Endothelial cell of umbilical vein (primary cell): ENCODE measurements at regions not wholly inside any gene's neighbourhood (a gene's known extent, or its start where the extent isn't known, plus 50 kb on each side); places are given as distances from the start of the nearest gene placed in this dataset.

ENCODE experiments used
- BruUV-seq: library from RNA; stranded (reverse); fragments of 400-500 nt; replicated peaks from 2 replicates; lab custom pipeline; 2021; lab: Mats Ljungman, UMichigan
- CTCF ChIA-PET: fragments of 300-600, 350-600 bp; sonication (Branson Sonifier 250); formaldehyde crosslinking; loops from one replicate; lab custom pipeline; 2021; ENCODE audit warnings: antibody characterized with exemption, inconsistent platforms; lab: Charles Lee
- POLR2A ChIA-PET: fragments of 300-600, 350-600 bp; sonication (Branson Sonifier 250); formaldehyde crosslinking; loops from one replicate; lab custom pipeline; 2021; ENCODE audit warnings: antibody characterized with exemption, inconsistent platforms; lab: Charles Lee
- DNase-seq: peaks from one replicate; pipeline ENCODE4 v3.0.0-alpha.2; 2011; ENCODE audit warnings: low read depth, low spot score
- FAIRE-seq: peaks from 2 replicates; lab custom pipeline; 2011; peaks lifted over from hg19 to GRCh38; lab: Jason Lieb, UNC
- H2AFZ ChIP-seq: 2 replicates; pipeline ENCODE4 v1.6.0; 2012; ENCODE audit warnings: low read depth, low read length, control low read depth, inconsistent platforms
- H3K27ac ChIP-seq: 2 replicates; pipeline ENCODE4 v1.5.1; 2011; ENCODE audit warnings: low read depth, mild to moderate bottlenecking, control low read depth, low read length, moderate library complexity; ENCODE audit not compliant: insufficient read depth
- H3K27me3 ChIP-seq, 2 experiments: 2 replicates each; pipeline versions ENCODE4 v1.6.0 to v1.6.1; 2011; ENCODE audit warnings: low read length in 2 of 2, mixed read lengths in 1 of 2; ENCODE audit not compliant: control insufficient read depth in 2 of 2, insufficient read depth in 2 of 2
- H3K36me3 ChIP-seq, 2 experiments: 2 replicates in 1 of 2; 3 replicates in 1 of 2; pipeline ENCODE4 v1.5.1; 2011; ENCODE audit warnings: low read length in 2 of 2, mild to moderate bottlenecking in 1 of 2, moderate library complexity in 1 of 2; ENCODE audit not compliant: control insufficient read depth in 2 of 2, insufficient read depth in 2 of 2; ENCODE audit errors: extremely low read depth in 1 of 2
- H3K4me1 ChIP-seq: 3 replicates; pipeline ENCODE4 v1.5.1; 2011; ENCODE audit warnings: mild to moderate bottlenecking, low read length; ENCODE audit not compliant: control insufficient read depth, insufficient read depth; ENCODE audit errors: extremely low read depth
- H3K4me2 ChIP-seq: 2 replicates; pipeline ENCODE4 v1.6.1; 2011; ENCODE audit warnings: low read length, control low read depth, mixed read lengths; ENCODE audit not compliant: insufficient read depth
- H3K4me3 ChIP-seq, 3 experiments: fragments of 200-600 bp in 1 of 3; sonication (generic), shearing (Covaris generic) in 1 of 3; replicated peaks in 1 of 3; 2 replicates each; pipeline ENCODE4 v1.5.1; 2011 to 2016; ENCODE audit warnings: control low read depth in 3 of 3, low read length in 3 of 3, mild to moderate bottlenecking in 2 of 3, inconsistent platforms in 1 of 3, low read depth in 1 of 3, moderate library complexity in 1 of 3; ENCODE audit not compliant: insufficient read depth in 1 of 3
- H3K79me2 ChIP-seq: 2 replicates; pipeline ENCODE4 v1.6.0; 2012; ENCODE audit warnings: low read length, inconsistent platforms; ENCODE audit not compliant: control insufficient read depth, insufficient read depth
- H3K9ac ChIP-seq: replicated peaks from 2 replicates; pipeline ENCODE3; 2011; ENCODE audit warnings: low read length, control low read depth; ENCODE audit not compliant: insufficient read depth; ENCODE audit errors: extremely low read depth
- H3K9me1 ChIP-seq: replicated peaks from 3 replicates; pipeline ENCODE4 v1.6.0; 2011; ENCODE audit warnings: mild to moderate bottlenecking, low read length; ENCODE audit not compliant: control insufficient read depth, insufficient read depth; ENCODE audit errors: extremely low read depth
- H3K9me3 ChIP-seq: replicated peaks from 2 replicates; pipeline ENCODE4 v1.5.1; 2012; ENCODE audit warnings: low read length, inconsistent platforms; ENCODE audit not compliant: control insufficient read depth, insufficient read depth
- H4K20me1 ChIP-seq: replicated peaks from 2 replicates; pipeline ENCODE3; 2011; ENCODE audit warnings: mild to moderate bottlenecking, low read length; ENCODE audit not compliant: control insufficient read depth, insufficient read depth; ENCODE audit errors: extremely low read depth
- CTCF ChIP-seq, 2 donors: IDR thresholded peaks; 1 replicate in 1 of 2; 2 replicates in 1 of 2; pipeline ENCODE4 v1.5.1; 2011; ENCODE audit warnings: low read length in 2 of 2, mild to moderate bottlenecking in 2 of 2, moderate library complexity in 2 of 2, control low read depth in 1 of 2, inconsistent platforms in 1 of 2, low read depth in 1 of 2; ENCODE audit not compliant: insufficient read depth in 1 of 2; ENCODE audit errors: extremely low read depth in 1 of 2
- EZH2 ChIP-seq: IDR thresholded peaks from 2 replicates; pipeline ENCODE4 v1.6.1; 2012; ENCODE audit warnings: borderline replicate concordance, low read depth, mild to moderate bottlenecking, moderate library complexity, low read length, inconsistent platforms; ENCODE audit not compliant: severe bottlenecking
- FOS ChIP-seq: IDR thresholded peaks from 2 replicates; pipeline ENCODE4 v1.6.1; 2011; ENCODE audit warnings: mild to moderate bottlenecking, low read length, moderate library complexity, borderline replicate concordance; ENCODE audit not compliant: insufficient read depth
- GATA2 ChIP-seq: IDR thresholded peaks from 2 replicates; pipeline ENCODE4 v1.7.0; 2011; ENCODE audit warnings: low read depth, mild to moderate bottlenecking, moderate library complexity, mixed read lengths, low read length; ENCODE audit not compliant: insufficient read length, insufficient read depth
- JUN ChIP-seq: IDR thresholded peaks from 2 replicates; pipeline ENCODE4 v1.6.1; 2011; ENCODE audit warnings: borderline replicate concordance, low read depth; ENCODE audit not compliant: insufficient read length, insufficient read depth
- MAX ChIP-seq: IDR thresholded peaks from 2 replicates; pipeline ENCODE4 v1.6.1; 2011; ENCODE audit not compliant: insufficient read depth, insufficient read length
- MYC ChIP-seq: IDR thresholded peaks from one replicate; pipeline ENCODE4 v1.6.1; 2011; ENCODE audit warnings: mild to moderate bottlenecking, low read depth, low read length
- POLR2A ChIP-seq: IDR thresholded peaks from 2 replicates; pipeline ENCODE4 v1.6.1; 2012; ENCODE audit warnings: low read depth, mild to moderate bottlenecking, control low read depth, low read length
- POLR2AphosphoS5 ChIP-seq: IDR thresholded peaks from 2 replicates; pipeline ENCODE4 v1.6.1; 2012; ENCODE audit warnings: low read depth, mild to moderate bottlenecking, control low read depth, low read length, moderate library complexity; ENCODE audit not compliant: insufficient read depth
- dilution Hi-C: fragments of 300-500 bp; cut with MboI; formaldehyde crosslinking; loops from one replicate; pipeline ENCODE4 v1.15.0; 2019; ENCODE audit warnings: low sequenced_read_pairs; ENCODE audit not compliant: extremely low pct_ligation_motif_present
- intact Hi-C: fragments of 100-400 bp; cut with micrococcal nuclease; formaldehyde crosslinking; loops from one replicate; pipeline ENCODE4 v1.10.0; 2022

GRCh38 chr15:62534996-62535395 is 369.9 kb upstream of the C2CD4B start:
- ChIA-PET CTCF (no interaction called here), POLR2A (no interaction called here)
- TF ChIP-seq MYC = no peak
- TF ChIP-seq FOS = no peak
- no peak for TF ChIP-seq GATA2
- no peak for TF ChIP-seq CTCF (IDR thresholded peaks at IDR 0.05; ENCODE audit: extremely low read depth in 1 of 2, insufficient read depth in 1 of 2, low read depth in 1 of 2, low read length in 2 of 2)
- TF ChIP-seq MAX = no peak
- TF ChIP-seq POLR2AphosphoS5 = no peak
- TF ChIP-seq EZH2 = no peak
- no peak for TF ChIP-seq POLR2A
- TF ChIP-seq JUN = no peak
- Histone ChIP-seq H3K4me3 (no peak overlapping the region), H3K4me1 (no peaks in the 10 kb centered on the region), H3K27me3 (no peaks in the 10 kb centered on the region), H3K36me3 (no peaks in the 10 kb centered on the region), H3K9me1 (no peaks in the 10 kb centered on the region), H3K9me3 (no peaks in the 10 kb centered on the region), H3K27ac (no peak overlapping the region), H3K9ac (no peak overlapping the region), H3K4me2 (no peak overlapping the region), H3K79me2 (no peaks in the 10 kb centered on the region), H4K20me1 (no peaks in the 10 kb centered on the region), H2AFZ (no peak overlapping the region)
- no peak for DNase-seq
- no peak for FAIRE-seq
- BruUV-seq = no TSS peak
- dilution Hi-C loops (no loop called here), intact Hi-C loops (no loop called here)
